ENCODE measurements at regions not wholly inside any gene's neighbourhood (a gene's known extent, or its start where the extent isn't known, plus 50 kb on each side); places are given as distances from the start of the nearest gene placed in this dataset.

GRCh38 chr2:111694700-111695101 is 189.3 kb downstream of the ANAPC1 start:
- TF ChIP-seq, protein P1, sequence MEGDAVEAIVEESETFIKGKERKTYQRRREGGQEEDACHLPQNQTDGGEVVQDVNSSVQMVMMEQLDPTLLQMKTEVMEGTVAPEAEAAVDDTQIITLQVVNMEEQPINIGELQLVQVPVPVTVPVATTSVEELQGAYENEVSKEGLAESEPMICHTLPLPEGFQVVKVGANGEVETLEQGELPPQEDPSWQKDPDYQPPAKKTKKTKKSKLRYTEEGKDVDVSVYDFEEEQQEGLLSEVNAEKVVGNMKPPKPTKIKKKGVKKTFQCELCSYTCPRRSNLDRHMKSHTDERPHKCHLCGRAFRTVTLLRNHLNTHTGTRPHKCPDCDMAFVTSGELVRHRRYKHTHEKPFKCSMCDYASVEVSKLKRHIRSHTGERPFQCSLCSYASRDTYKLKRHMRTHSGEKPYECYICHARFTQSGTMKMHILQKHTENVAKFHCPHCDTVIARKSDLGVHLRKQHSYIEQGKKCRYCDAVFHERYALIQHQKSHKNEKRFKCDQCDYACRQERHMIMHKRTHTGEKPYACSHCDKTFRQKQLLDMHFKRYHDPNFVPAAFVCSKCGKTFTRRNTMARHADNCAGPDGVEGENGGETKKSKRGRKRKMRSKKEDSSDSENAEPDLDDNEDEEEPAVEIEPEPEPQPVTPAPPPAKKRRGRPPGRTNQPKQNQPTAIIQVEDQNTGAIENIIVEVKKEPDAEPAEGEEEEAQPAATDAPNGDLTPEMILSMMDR (IDR thresholded peaks at IDR 0.05): no peak
- TF ChIP-seq POLR2A (IDR thresholded peaks at IDR 0.05): no peak

Measured in Peyer's patch (tissue), 4 donors.